ENCODE measurements at regions not wholly inside any gene's neighbourhood (a gene's known extent, or its start where the extent isn't known, plus 50 kb on each side); places are given as distances from the start of the nearest gene placed in this dataset.

DNA sequence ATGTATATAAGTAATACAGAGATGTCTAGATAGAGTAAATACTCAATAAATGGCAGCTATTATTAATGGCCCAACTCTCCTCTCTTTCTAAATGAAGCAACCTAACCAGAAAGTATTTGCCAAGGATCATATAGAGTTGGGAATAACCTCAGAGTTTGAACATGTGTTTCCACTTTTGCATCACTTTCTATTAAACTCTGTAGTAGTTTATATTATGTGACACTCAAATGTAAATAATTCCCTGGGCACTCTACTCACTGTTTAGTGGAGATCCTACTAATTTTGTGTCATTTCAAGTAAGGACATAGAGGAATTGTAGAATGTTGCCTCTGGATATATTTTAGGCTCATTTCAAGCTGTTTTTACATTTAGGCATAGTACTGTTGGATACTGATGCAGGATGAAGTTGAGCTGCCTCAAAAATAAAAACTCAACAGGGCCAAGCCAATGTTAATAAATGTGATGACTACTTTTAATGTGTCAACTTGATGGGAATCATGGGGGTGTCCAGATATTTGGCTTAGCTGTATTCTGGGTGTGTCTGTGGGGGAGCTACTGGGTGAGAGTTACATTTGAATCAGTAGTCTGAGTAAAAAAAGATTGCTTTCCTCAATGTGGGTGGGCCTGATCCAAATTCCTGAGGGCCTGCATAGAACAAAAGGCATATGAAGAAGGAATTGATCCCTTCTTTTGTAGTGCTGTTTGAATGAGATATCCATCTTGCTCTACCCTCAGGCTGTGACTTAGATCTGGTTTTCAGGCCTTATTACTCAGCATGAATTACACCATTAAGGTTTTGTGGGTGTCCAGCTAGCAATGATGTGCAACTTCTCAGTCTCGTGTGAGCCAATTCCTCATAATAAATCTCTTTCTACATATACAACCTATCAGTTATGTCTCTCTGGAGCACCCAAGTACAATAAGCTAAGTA is 1368.2 kb downstream of the STIM2 start:
- WGBS, 5 donors, result 59 to 71% (median 68%) methylated on average over 1 of the region's 1 CpG
- TF ChIP-seq EP300 (IDR thresholded peaks at IDR 0.05) (no peak), POLR2A (IDR thresholded peaks at IDR 0.05) (no peak), POLR2AphosphoS5 (IDR thresholded peaks at IDR 0.05) (no peak)
- TF ChIP-seq, protein P1, sequence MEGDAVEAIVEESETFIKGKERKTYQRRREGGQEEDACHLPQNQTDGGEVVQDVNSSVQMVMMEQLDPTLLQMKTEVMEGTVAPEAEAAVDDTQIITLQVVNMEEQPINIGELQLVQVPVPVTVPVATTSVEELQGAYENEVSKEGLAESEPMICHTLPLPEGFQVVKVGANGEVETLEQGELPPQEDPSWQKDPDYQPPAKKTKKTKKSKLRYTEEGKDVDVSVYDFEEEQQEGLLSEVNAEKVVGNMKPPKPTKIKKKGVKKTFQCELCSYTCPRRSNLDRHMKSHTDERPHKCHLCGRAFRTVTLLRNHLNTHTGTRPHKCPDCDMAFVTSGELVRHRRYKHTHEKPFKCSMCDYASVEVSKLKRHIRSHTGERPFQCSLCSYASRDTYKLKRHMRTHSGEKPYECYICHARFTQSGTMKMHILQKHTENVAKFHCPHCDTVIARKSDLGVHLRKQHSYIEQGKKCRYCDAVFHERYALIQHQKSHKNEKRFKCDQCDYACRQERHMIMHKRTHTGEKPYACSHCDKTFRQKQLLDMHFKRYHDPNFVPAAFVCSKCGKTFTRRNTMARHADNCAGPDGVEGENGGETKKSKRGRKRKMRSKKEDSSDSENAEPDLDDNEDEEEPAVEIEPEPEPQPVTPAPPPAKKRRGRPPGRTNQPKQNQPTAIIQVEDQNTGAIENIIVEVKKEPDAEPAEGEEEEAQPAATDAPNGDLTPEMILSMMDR (IDR thresholded peaks at IDR 0.05), result no peak
- intact Hi-C loops (cut with DNase I; ENCODE audit: low total_unique reads), result no loop called here

DNA sequence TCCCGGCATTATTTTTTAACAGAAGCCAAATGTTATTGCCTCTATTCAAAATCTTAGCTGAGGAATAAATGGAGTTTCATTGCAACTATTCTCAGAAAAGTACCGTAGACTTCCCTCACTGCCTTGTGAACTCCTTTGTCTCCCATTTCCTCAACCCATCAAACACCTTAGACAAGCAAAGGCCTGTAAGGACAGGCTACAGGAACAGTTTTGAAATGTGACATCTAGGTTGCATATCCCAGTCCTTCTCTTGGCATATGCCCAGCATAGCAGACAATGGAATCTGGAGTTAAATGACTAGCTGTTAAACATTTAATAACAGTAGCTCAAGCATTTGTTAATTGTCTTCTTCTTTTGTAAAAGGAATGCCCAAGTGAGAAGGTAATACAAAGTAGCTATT is 1371.7 kb downstream of the STIM2 start:
- intact Hi-C loops (cut with DNase I; ENCODE audit: low total_unique reads), result no loop called here
- H3K36me3 ChIP-seq, result no peaks in the 10 kb centered on the region
- H3K4me1 ChIP-seq, result no peaks in the 10 kb centered on the region
- H3K4me3 ChIP-seq, result no peak overlapping the region
- TF ChIP-seq, protein P1 (IDR thresholded peaks at IDR 0.05), result no peak
- no peak for TF ChIP-seq POLR2AphosphoS5 (IDR thresholded peaks at IDR 0.05)
- TF ChIP-seq POLR2A (IDR thresholded peaks at IDR 0.05), result no peak
- no peak for TF ChIP-seq EP300 (IDR thresholded peaks at IDR 0.05)
- DNase-seq, result no peak
- 62 to 78% (median 70%) methylated on average over 2 of the region's 2 CpGs for WGBS, 5 donors
- no peaks in the 10 kb centered on the region for H3K27me3 ChIP-seq
- H3K27ac ChIP-seq, result no peak overlapping the region
- no peaks in the 10 kb centered on the region for H3K9me3 ChIP-seq

More for the DNA sequence above, 1368.2 kb downstream of the STIM2 start:
- no peak for DNase-seq
- Histone ChIP-seq H3K27ac (no peak overlapping the region), H3K9me3 (no peaks in the 10 kb centered on the region), H3K4me1 (no peaks in the 10 kb centered on the region), H3K4me3 (no peak overlapping the region), H3K27me3 (no peaks in the 10 kb centered on the region), H3K36me3 (no peaks in the 10 kb centered on the region)

DNA sequence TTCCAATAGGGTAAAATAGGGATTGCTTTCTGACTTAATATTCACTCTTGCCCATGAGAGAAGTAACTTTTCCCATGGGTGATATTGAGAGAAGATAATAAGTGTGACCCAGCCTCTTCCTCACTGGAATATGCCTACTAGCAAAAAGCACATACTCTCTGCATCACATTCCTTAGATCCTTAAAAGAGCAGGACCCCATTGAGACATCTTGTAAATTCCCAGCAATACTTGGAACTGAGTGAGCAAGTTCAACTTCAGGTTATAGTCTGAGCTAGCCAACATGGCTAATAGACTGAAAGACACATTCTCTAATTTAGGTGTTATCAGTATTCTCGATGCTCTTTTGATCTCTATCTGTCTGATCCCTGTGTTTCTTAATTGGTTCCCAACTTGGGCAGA is 1372.3 kb downstream of the STIM2 start:
- Histone ChIP-seq H3K27ac (no peak overlapping the region), H3K36me3 (no peaks in the 10 kb centered on the region), H3K9me3 (no peaks in the 10 kb centered on the region), H3K4me1 (no peaks in the 10 kb centered on the region), H3K27me3 (no peaks in the 10 kb centered on the region), H3K4me3 (no peak overlapping the region)
- 51 to 70% (median 61%) methylated on average over 1 of the region's 1 CpG for WGBS, 5 donors
- intact Hi-C loops (cut with DNase I; ENCODE audit: low total_unique reads), result no loop called here
- TF ChIP-seq, protein P1 (IDR thresholded peaks at IDR 0.05), result no peak
- TF ChIP-seq EP300 (IDR thresholded peaks at IDR 0.05) (no peak), POLR2AphosphoS5 (IDR thresholded peaks at IDR 0.05) (no peak), POLR2A (IDR thresholded peaks at IDR 0.05) (no peak)
- no peak for DNase-seq

DNA sequence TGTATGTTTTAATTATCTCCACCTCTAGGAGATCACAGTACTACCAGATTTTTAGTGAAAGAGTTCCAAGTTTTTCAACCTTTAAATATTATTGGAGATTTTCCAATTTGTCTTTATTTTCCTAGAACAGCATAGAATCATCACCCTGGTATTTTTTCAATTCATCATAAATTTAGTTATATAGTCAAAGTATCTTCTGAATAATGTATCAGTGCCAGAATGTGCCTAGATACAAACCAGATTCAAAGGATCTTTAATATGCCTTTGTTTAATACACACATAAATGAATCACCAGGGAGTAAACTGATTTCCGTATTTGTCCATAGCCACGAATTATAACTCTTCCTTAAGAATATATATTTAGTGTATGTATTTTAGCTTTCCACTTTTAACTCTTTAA is 1373.1 kb downstream of the STIM2 start:
- H3K9me3 ChIP-seq, result no peaks in the 10 kb centered on the region
- no peak for TF ChIP-seq EP300 (IDR thresholded peaks at IDR 0.05)
- TF ChIP-seq, protein P1 (IDR thresholded peaks at IDR 0.05), result no peak
- no peak for TF ChIP-seq POLR2AphosphoS5 (IDR thresholded peaks at IDR 0.05)
- TF ChIP-seq POLR2A (IDR thresholded peaks at IDR 0.05), result no peak
- intact Hi-C loops (cut with DNase I; ENCODE audit: low total_unique reads), result no loop called here
- H3K36me3 ChIP-seq, result no peaks in the 10 kb centered on the region
- no peaks in the 10 kb centered on the region for H3K27me3 ChIP-seq
- no peak for DNase-seq
- H3K27ac ChIP-seq, result no peak overlapping the region
- 42 to 61% (median 56%) methylated on average over 2 of the region's 2 CpGs for WGBS, 5 donors
- no peak overlapping the region for H3K4me3 ChIP-seq
- no peaks in the 10 kb centered on the region for H3K4me1 ChIP-seq
